ENCODE measurements at regions not wholly inside any gene's neighbourhood (a gene's known extent, or its start where the extent isn't known, plus 50 kb on each side); places are given as distances from the start of the nearest gene placed in this dataset.
"Not testable (repeated sequence)": the region's sequence is repeated elsewhere in the genome, so short reads cannot be mapped to it uniquely, and the experiment has no call there.

- not testable (repeated sequence) for DNase-seq
Measured at GRCh38 chr6:8619408-8619807, 184.1 kb upstream of the SLC35B3 start.

GRCh38 chr6:8608737-8609136 lies 173.4 kb upstream of the SLC35B3 start:
- DNase-seq = no peak

- DNase-seq = no peak
Measured at GRCh38 chr6:8589941-8590729, 154.8 kb upstream of the SLC35B3 start.

- DNase-seq = no peak
Measured at GRCh38 chr6:8588176-8588575, 152.8 kb upstream of the SLC35B3 start.

- no peak for DNase-seq
Measured at GRCh38 chr6:8583291-8583690, 147.9 kb upstream of the SLC35B3 start.

GRCh38 chr6:8579372-8579771 lies 144.0 kb upstream of the SLC35B3 start:
- DNase-seq = no peak

- DNase-seq = no peak
Measured at GRCh38 chr6:8578006-8578405, 142.7 kb upstream of the SLC35B3 start.

- no peak for DNase-seq
Measured at GRCh38 chr6:8574749-8575468, 139.6 kb upstream of the SLC35B3 start.

- no peak for DNase-seq
Measured at GRCh38 chr6:8574311-8574710, 139.0 kb upstream of the SLC35B3 start.

- DNase-seq = no peak
Measured at GRCh38 chr6:8570256-8570920, 135.0 kb upstream of the SLC35B3 start.

- no peak for DNase-seq
Measured at GRCh38 chr6:8562125-8562524, 126.8 kb upstream of the SLC35B3 start.

- no peak for DNase-seq
Measured at GRCh38 chr6:8558953-8559352, 123.6 kb upstream of the SLC35B3 start.

GRCh38 chr6:8557014-8557748 lies 121.8 kb upstream of the SLC35B3 start:
- DNase-seq = no peak

GRCh38 chr6:8556370-8557013 lies 121.1 kb upstream of the SLC35B3 start:
- DNase-seq = no peak

- no peak for DNase-seq
Measured at GRCh38 chr6:8551993-8552392, 116.6 kb upstream of the SLC35B3 start.

GRCh38 chr6:8551386-8551785 lies 116.0 kb upstream of the SLC35B3 start:
- DNase-seq = no peak

- DNase-seq = no peak
Measured at GRCh38 chr6:8549074-8549790, 113.9 kb upstream of the SLC35B3 start.

GRCh38 chr6:8546496-8546895 lies 111.2 kb upstream of the SLC35B3 start:
- no peak for DNase-seq

GRCh38 chr6:8545336-8545735 lies 110.0 kb upstream of the SLC35B3 start:
- DNase-seq = no peak

- DNase-seq = no peak
Measured at GRCh38 chr6:8543714-8544113, 108.4 kb upstream of the SLC35B3 start.

- no peak for DNase-seq
Measured at GRCh38 chr6:8539453-8539852, 104.1 kb upstream of the SLC35B3 start.

GRCh38 chr6:8536122-8536521 lies 100.8 kb upstream of the SLC35B3 start:
- no peak for DNase-seq
